HG03280 (cell line): ENCODE measurements at regions not wholly inside any gene's neighbourhood (a gene's known extent, or its start where the extent isn't known, plus 50 kb on each side); places are given as distances from the start of the nearest gene placed in this dataset.
"Not testable (repeated sequence)": the region's sequence is repeated elsewhere in the genome, so short reads cannot be mapped to it uniquely, and the experiment has no call there.

Source experiments
- ATAC-seq: cut with Tn5 transposase; IDR thresholded peaks from one replicate; pipeline ENCODE4 v1.9.1; 2021; ENCODE audit warnings: mild to moderate bottlenecking, moderate library complexity; ENCODE audit not compliant: unreplicated experiment

DNA sequence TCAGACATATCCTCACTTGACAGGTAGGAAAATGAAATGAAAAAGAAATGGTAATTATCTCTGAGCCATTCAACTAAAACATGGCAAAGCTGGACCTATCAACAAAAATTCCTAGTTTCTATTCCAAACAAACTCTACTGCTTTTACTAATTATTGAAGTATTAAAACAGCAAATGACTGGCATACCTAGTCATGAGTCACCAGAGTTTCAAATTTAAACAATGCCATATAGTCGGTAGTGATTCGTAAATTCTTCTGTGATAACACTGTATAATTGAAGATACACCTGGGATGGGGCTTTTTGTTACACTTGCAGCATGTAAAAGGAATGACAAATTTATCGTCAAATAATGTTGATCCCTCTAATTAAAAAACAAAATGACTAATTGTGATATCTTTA lies 153.1 kb upstream of the THUMPD2 start:
- ATAC-seq = no peak

DNA sequence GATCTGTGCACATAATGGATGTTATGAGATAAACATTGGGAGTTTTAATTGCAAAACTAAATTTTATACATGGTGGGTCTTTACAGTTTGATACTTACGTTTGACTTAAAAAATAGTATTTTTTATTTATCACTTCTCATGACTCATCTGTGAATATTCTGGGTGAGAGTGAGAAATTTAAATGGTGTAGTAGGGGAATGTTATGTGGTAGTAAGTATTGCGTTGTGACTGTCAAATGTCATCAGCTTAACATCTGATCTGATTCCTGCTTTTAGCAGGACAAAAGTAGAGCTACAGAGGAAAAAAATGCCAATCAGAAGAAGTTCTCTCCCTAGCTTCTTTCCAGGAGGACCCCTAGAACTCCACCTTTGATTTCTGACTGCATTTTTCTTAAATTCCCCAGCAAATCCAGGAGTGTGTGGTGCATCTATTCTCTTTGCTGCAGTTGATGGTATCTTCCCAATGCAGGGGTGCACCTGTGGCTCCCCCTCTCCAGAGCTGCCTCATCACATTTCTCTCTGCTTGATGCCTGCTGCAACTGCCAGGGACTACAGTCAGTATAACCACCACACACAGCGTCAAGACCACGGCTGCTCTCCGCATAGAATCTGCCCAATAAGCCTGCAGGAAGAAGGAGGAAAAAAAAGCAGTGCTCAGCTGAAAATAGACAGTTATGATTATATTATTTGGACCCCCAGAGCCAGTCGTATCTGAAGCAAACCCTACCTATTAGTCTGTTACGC lies 151.3 kb upstream of the THUMPD2 start:
- no peak for ATAC-seq

DNA sequence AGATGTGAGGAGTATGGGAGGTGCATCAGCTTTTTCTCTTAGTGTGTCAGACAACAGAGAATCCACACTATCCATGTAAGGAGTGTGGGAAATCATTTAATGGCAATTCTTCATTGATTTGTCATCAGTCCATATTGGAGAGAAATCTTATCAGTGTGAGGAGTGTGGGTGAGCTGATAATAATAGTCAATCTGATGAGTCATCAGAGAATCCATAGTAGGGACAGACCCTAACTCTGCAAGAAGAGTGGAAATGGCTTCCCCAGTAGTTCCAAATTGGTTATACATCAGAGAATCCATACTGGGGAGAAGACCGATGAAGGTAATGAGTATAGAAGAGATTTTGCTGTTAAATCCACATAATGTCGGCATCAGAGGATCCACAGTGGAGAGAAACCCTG lies 150.5 kb upstream of the THUMPD2 start:
- ATAC-seq = no peak

DNA sequence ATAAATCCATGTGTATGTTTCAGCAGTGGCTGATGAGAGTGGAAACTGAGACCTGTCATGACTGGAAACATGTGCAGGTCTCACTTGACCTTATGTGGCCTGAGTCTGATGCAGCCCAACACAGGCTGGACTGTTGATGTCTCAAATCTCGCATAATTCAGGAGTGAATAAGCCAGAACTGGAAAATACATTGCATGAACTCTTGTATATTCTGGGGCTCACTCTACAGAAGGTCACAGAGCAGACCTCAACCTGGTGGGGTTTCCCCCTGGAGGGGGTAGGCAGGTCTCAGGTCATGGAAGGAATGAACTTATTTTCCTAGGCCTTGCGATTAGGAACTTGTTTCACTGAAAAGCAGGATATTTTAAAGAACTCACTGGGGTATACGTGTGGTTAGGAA lies 146.3 kb upstream of the THUMPD2 start:
- ATAC-seq = no peak

DNA sequence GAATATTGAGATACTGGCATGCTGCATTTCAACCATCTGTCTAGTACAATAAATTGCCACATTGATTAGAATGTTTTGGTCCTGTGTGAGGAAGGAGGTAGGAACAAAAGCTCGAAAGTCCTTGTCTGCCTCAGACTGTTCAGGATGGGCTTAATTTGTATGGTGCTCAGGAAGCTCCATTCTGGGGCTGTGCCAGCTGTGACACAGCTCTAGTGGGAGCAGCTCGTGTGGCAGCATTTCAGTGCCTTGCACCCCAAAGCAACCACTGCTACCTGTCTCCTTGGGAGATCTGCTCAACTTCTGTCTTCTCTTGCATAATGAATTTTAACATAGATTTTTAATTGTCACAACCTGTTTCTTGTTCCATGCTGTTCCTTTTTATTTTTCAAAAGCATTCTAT lies 144.4 kb upstream of the THUMPD2 start:
- no peak for ATAC-seq

DNA sequence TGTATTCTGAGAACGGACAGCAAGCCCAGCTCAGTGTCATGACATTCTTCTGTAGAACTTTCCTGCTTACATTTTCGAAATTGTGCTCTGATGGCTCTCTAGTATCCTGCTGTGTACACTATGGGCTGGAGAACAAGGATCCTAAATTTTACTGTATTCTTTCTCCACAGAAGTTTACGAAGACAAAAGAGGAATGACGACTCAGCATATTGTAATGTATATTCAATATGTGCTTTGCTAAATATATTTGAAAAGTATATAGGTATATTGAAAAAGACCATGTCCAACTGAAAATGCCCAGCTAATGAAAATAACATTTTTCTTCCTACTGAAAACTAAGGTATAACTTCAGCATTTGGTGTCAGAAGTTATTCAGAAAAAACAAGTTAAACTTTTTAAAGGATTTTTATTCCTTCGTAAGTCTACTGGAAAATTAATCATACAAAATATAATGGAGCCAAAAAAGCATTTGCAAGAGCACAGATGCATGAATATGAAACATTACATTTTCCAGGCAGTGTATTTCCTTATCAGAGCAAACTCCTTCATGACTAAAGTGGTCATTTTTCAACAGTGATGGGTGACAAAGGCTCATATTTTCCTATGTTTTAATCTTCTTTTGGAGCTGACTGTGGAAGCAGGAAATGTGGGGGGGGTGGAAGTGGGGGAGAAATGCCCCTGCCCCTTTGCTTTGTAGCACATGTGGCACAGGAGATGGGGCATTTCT lies 143.8 kb upstream of the THUMPD2 start:
- no peak for ATAC-seq

DNA sequence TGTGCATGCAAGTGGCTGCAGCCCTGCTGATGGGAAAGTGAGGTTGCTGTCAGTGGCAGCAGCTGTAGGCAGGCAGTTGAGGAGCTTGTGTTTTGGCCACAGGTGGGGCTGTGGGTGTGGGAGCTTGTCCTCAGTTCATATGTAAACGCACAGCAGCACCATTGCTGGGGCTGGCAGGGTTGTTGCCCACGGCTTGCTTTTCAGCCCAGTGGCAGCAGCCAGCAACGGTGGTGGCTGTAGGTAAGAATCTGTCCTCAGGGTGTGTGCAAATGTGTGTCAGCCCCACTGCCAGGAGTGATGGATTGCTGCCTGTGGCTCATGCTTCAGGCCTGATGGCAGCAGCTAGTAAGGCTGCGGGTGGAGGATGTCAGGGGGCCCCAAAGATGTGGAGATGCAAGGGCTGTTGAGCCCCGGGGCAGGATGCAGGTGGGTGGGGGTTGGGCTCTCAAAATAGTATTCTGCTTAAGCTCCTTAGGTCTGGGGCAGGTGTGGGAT lies 141.3 kb upstream of the THUMPD2 start:
- no peak for ATAC-seq

DNA sequence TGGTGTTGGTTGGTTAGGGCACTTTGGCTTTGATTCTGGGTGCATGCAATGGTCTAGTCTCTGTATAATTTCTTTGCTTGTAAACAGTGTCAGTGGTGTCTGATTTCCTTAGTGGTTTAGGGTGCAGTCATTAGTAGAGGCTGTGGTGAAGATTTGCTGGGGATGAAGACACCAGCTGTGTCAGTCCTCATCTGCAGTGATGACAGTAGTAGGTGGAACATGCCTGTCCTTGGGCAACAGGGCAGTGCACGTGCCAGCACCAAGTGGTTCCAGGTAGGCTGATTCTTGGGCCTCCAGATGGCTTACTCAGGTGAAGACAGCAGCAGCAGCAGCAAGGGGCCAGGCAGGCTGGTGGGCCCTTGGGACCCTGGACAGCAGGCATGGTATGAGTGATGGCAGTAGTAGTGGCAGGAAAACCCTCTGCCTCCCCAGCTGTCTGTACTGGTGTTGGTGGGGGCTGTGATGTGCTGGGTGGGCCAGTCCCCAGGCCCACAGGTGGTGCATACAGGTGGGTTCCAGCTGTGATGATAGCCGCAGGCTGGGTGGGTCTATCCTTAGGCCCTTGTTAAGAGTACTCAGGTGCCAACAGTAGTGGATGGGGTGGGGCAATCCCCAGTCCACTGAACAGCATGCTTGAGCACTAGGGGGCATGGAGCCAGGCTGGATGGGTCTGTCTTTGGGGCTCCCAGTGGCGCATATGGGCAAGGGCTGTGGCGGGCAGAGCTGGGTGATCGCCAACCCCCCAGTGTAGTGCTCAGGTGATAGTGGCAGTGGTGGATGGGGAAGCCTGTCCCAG lies 140.7 kb upstream of the THUMPD2 start:
- no peak for ATAC-seq

DNA sequence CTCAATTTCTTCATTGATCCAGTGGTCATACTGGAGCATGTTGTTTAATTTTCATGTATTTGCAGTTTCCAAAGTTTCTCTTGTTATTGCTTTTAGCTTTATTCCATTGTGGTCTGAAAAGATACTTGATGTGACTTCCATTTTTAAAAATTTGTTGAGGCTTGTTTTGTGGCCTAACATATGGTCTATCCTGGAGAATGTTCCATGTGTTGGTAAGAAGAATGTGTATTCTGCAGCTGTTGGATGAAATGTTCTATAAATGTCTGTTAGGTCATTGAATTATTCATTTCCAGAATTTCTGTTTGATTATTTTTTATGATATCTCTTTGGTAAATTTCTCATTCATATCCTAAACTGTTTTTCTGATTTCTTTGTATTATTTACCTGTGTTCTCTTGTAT lies 139.8 kb upstream of the THUMPD2 start:
- ATAC-seq = no peak

DNA sequence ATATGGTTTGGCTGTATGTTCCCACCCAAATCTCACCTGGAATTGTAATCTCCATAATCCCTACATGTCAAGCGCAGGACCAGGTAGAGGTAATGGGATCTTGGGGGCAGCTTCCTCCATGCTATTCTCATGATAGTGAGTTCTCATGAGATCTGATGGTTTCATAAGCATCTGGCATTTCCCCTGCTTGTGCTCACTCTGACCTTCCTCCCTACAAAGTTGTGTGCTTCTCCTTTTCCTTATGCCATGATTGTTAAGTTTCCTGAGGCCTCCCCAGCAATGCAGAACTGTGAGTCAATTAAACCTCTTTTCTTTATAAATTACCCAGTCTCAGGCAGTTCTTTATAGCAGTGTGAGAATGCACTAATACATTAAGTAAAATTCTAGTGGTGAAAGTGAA lies 138.3 kb upstream of the THUMPD2 start:
- not testable (repeated sequence) for ATAC-seq

DNA sequence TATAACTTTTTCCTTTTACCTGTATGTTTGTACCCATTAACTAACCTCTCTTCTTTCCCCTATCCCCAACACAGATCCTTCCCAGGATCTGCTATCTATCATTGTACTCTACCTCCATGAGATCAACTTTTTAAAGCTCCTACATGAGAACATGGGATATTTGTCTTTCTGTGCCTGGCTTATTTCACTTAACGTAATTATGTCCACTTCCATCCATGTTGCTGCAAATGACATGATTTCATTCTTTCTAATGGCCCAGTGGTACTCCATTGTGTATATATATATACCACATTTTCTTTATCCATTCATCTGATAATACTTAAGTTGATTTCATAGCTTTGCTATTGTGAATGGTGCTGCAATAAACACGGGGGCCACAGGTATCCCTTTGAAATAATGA lies 135.9 kb upstream of the THUMPD2 start:
- ATAC-seq = no peak

DNA sequence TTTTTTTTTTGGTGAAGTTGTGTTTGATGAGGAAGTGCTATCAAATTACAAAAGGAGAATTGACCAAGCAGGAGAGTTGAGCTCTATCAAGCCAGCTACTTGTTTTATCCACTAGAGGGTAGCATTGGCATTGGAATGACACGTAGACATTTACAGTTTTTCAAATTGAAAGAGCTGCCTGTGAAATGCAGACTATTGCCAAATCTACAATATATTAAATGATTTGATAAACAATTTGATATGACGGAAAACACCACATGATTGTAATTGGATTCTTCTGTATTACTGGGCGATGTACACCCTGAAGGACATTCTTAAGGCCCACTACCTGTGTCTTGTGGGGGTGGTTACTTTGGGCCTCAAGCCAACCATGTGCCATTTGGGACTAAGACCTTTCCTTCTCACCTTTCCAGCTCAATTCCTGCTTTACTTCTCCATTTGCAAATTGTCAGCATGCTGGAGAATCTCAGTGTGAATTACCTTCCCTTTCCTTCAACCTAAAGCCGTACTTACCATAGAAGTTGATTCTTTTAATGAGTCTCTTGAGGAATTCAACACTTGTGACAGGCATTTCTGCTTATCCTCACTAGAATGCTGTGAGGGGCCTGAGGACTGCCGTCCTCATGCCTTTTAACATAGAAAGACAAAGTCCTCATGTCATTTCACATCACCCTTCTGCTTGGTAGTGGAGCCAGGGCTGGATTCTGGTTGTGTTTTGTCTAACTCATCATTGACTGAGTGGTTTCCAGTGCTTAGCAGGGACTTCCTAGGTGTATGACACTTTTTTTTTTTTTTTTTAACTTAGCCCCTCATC lies 134.8 kb upstream of the THUMPD2 start:
- ATAC-seq = peak; percentile 81

DNA sequence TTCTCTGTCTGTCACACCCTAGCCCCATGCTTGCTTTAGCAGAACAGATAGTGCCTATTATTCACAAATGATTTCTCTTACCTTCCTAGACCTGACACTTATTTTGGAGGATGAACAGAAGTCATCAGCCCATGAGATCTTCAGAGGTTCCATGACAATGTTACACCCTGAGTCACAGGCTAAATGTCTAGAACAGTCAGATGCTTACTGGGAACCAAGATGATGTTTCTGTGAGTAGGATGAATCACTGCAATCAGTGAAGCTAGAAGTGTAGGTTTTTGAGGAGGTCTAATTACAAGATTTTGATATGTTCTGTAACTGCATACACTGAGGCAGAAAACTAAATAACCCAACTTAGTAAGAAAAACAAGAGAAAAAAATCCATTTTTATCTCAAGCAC lies 123.0 kb upstream of the THUMPD2 start:
- ATAC-seq = no peak

DNA sequence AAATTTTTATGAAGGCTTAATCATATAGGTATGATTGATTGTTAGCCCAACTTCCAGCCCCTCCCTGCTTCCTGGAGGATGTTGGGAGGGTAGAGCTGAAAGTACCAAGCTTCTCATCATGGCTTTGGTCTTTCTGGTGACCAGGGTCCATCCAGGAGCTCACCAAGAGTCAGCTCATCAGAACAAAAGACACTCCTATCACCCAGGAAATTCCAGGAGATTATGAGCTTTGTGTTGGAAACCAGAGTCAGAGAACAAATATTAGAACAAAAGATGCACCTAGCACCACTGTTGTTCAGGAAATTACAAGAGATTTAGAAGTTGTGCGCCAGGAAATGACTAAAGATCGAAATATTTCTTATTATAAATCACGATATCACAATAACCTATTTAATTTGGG lies 119.9 kb upstream of the THUMPD2 start:
- ATAC-seq = no peak

DNA sequence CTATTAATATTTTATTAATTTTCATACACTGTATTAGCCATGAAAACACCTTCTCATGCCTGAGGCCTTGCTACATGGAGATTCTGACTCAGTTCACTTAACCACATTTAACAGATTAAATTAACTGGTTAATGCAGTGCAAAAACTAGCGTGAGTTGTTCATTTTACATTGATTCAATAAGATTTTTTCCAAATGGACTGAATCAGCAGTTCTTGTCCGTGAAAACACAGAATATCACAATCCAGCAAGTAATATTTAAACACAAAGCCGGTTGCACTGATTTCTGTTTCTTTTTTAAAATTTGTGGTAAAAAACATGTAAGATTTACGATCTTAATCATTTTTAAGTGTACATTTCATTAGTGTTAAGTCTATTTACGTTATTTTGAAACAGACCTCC lies 118.2 kb upstream of the THUMPD2 start:
- ATAC-seq = no peak

DNA sequence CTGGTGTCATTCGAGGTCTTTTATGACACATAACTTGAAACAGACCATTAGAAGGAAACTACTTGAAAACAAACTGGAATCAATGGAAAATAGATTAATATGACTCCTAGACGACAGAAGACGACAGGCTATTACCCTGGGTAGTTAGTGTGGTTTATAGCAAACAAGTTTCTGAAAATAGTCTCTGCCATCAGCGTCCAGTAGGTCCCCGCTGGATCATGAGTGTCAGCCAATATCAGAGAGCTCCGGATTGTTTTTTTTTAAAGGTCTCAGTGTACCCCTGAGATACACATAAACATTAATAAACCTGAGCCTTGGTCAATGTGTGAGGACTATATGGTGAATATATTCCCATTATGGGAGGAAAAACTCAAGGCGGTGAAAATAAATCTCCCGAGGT lies 115.0 kb upstream of the THUMPD2 start:
- no peak for ATAC-seq

DNA sequence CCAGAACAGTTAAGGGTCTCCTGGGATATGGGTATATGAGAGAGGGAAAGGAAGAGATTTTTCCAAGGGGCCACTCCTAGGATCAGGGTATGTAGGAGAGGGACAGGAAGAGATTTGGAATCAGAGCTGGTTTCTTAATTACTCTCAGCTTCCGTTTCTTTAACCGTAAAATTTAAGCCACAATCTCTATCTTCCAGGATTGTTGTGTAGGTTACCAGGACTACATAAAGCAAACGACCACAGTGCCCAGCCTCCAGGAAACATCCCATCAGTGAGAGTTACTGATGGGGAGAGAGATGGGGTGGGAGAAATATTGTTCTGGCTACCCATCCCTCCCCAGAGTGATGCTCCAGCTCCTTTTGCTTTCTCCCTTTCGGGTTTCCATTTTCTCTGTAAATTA lies 114.6 kb upstream of the THUMPD2 start:
- ATAC-seq = no peak

DNA sequence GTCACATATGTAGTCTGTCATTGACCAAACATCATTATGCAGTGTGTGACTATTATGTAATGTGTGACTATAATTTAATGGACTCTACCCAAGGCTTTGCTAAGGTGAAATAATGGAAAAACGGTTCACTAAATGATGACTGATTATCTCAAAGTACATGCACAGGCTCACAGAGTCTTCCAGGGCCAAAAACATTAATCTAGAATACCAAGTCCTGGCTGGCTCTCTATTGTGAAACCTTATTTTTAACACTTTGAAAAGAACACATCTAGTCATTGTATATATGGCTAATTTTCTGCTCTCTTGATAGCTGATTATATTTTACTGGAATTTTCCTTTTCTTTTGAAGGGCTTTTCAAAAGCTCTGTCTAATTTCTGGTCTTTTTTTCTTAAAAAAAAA lies 102.9 kb upstream of the THUMPD2 start:
- no peak for ATAC-seq

DNA sequence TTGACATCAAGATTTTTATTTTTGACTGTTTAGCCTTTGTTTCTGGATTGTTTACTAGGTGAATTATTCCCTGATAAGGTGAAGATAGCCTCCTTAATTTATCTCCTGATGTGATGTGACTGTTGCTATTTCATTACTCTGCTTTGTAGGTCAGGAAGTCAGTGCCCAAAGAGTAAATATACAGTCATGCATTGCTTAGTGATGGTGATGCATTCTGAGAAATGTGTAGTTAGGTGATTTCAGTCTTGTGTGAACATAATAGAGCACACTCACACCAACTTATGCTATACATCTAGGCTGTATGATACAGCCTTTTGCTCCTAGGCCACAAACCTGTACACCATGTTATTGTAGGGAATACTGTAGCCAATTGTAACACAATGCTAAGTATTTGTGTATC lies 102.4 kb upstream of the THUMPD2 start:
- no peak for ATAC-seq

DNA sequence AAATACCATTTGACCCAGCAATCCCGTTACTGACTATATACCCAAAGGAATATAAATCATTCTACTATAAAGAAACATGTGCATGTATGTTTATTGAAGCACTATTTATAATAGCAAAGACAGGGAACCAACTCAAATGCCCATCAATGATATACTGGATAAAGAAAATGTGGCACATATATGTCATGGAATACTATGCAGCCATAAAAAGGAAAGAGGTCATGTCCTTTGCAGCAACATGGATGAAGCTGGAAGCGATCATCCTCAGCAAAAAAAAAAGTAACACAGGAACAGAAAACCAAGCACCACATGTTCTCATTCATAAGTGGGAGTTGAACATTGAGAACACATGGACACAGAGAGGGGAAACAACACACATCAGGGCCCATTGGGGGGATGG lies 99.9 kb upstream of the THUMPD2 start:
- not testable (repeated sequence) for ATAC-seq

DNA sequence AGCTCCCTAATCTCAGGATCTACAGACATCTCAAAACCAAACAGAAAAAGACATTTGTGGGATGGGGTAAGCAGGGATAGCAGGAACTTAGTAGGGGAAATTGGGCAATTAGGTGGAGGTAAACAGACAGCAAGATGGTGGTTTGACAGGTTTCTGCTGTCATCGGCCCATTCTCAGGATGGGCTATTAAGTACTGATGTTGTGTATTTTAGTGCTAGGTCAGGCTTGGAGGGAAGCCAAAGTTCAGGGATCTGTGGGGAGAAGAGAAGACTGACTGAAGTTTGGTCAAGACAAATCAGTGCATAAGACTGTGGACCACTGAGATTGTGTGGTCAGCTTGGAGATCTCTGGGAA lies 96.8 kb upstream of the THUMPD2 start:
- no peak for ATAC-seq
